Endothelial cell of umbilical vein (primary cell): ENCODE measurements at regions not wholly inside any gene's neighbourhood (a gene's known extent, or its start where the extent isn't known, plus 50 kb on each side); places are given as distances from the start of the nearest gene placed in this dataset.

Experiments
- CTCF ChIP-seq, 2 donors: IDR thresholded peaks; 1 replicate in 1 of 2; 2 replicates in 1 of 2; pipeline ENCODE4 v1.5.1; 2011; ENCODE audit warnings: low read length in 2 of 2, mild to moderate bottlenecking in 2 of 2, moderate library complexity in 2 of 2, control low read depth in 1 of 2, inconsistent platforms in 1 of 2, low read depth in 1 of 2; ENCODE audit not compliant: insufficient read depth in 1 of 2; ENCODE audit errors: extremely low read depth in 1 of 2
- EZH2 ChIP-seq: IDR thresholded peaks from 2 replicates; pipeline ENCODE4 v1.6.1; 2012; ENCODE audit warnings: borderline replicate concordance, low read depth, mild to moderate bottlenecking, moderate library complexity, low read length, inconsistent platforms; ENCODE audit not compliant: severe bottlenecking
- MYC ChIP-seq: IDR thresholded peaks from one replicate; pipeline ENCODE4 v1.6.1; 2011; ENCODE audit warnings: mild to moderate bottlenecking, low read depth, low read length
- POLR2A ChIP-seq: IDR thresholded peaks from 2 replicates; pipeline ENCODE4 v1.6.1; 2012; ENCODE audit warnings: low read depth, mild to moderate bottlenecking, control low read depth, low read length
- POLR2AphosphoS5 ChIP-seq: IDR thresholded peaks from 2 replicates; pipeline ENCODE4 v1.6.1; 2012; ENCODE audit warnings: low read depth, mild to moderate bottlenecking, control low read depth, low read length, moderate library complexity; ENCODE audit not compliant: insufficient read depth

GRCh38 chr6:141635621-141636020, 497.1 kb upstream of the GJE1 start:
- TF ChIP-seq POLR2A: no peak
- TF ChIP-seq CTCF (IDR thresholded peaks at IDR 0.05; ENCODE audit: extremely low read depth in 1 of 2, insufficient read depth in 1 of 2, low read depth in 1 of 2, low read length in 2 of 2): no peak
- TF ChIP-seq POLR2AphosphoS5: no peak
- no peak for TF ChIP-seq MYC
- no peak for TF ChIP-seq EZH2
